ENCODE measurements at regions not wholly inside any gene's neighbourhood (a gene's known extent, or its start where the extent isn't known, plus 50 kb on each side); places are given as distances from the start of the nearest gene placed in this dataset.

DNA sequence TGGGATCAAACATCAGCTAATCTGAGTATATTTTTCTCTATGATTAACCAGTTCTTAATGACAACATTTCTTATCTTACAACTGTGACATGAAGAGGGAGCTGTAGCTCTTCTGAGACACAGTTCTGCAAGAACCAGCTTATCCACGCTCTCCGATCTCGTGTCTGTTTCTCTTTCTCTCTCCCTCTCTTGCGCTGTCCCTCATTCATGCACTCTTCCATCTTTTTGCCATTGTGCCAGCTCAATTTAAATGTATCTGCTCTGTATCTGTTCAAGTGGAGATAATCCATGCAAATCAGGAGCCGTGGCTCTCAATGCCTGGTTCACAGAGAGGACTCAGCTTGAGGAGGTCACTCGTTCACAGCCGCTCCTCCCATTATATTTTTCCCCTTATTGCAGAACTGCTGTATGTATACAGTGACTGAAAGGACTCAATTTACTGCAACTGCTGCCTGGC lies 494.7 kb upstream of the ADGRL2 start:
- H3K79me2 ChIP-seq (ENCODE audit: insufficient read depth, low read length): no peaks in the 10 kb centered on the region

DNA sequence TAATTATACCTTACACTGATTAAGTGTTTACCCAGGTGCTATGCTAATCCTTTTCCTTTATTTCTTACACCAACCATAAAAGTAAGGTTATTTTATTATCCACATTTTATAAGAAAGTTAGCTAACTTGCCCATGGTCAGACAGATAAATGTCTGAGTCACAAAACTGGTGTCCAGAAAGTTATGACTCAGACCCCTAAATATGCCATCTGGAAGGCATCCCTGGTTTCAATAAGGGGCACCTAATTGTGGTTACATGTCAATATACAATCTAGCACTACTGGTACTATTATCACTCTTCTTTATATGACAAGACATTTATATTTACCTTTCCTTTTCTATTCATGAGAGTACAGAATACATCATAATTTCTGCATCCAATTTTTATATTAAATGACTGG lies 496.5 kb upstream of the ADGRL2 start:
- Histone ChIP-seq H3K9ac (ENCODE audit: low read length) (no peak overlapping the region), H3K9me3 (ENCODE audit: low read length) (no peaks in the 10 kb centered on the region), H3K4me1 (ENCODE audit: insufficient read depth, low read length, severe bottlenecking) (no peaks in the 10 kb centered on the region), H3K9me2 (ENCODE audit: low read depth, low read length) (no peaks in the 10 kb centered on the region), H3K4me2 (ENCODE audit: low read length) (no peak overlapping the region), H3K36me3 (ENCODE audit: insufficient read depth, low read length) (no peaks in the 10 kb centered on the region), H4K20me1 (ENCODE audit: insufficient read depth, low read length) (no peaks in the 10 kb centered on the region), H3K27ac (ENCODE audit: low read depth, low read length, poor library complexity, severe bottlenecking) (no peak overlapping the region), H3K4me3 (ENCODE audit: low read depth, low read length, poor library complexity, severe bottlenecking) (no peak overlapping the region), H3K79me2 (ENCODE audit: insufficient read depth, low read length) (no peaks in the 10 kb centered on the region), H3F3A (ENCODE audit: insufficient read depth, low read length) (no peaks in the 10 kb centered on the region), H3K27me3 (ENCODE audit: insufficient read depth, low read length) (no peaks in the 10 kb centered on the region), H2AFZ (ENCODE audit: low read length) (no peak overlapping the region)
- TF ChIP-seq, protein P1, sequence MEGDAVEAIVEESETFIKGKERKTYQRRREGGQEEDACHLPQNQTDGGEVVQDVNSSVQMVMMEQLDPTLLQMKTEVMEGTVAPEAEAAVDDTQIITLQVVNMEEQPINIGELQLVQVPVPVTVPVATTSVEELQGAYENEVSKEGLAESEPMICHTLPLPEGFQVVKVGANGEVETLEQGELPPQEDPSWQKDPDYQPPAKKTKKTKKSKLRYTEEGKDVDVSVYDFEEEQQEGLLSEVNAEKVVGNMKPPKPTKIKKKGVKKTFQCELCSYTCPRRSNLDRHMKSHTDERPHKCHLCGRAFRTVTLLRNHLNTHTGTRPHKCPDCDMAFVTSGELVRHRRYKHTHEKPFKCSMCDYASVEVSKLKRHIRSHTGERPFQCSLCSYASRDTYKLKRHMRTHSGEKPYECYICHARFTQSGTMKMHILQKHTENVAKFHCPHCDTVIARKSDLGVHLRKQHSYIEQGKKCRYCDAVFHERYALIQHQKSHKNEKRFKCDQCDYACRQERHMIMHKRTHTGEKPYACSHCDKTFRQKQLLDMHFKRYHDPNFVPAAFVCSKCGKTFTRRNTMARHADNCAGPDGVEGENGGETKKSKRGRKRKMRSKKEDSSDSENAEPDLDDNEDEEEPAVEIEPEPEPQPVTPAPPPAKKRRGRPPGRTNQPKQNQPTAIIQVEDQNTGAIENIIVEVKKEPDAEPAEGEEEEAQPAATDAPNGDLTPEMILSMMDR (IDR thresholded peaks at IDR 0.05; ENCODE audit: low read length): no peak
- no peak for TF ChIP-seq EZH2 (IDR thresholded peaks at IDR 0.05; ENCODE audit: borderline replicate concordance, low read length)

More for the DNA sequence above, 494.7 kb upstream of the ADGRL2 start:
- H2AFZ ChIP-seq (ENCODE audit: low read length): no peak overlapping the region
- no peaks in the 10 kb centered on the region for H3K36me3 ChIP-seq (ENCODE audit: insufficient read depth, low read length)
- no peaks in the 10 kb centered on the region for H3K4me1 ChIP-seq (ENCODE audit: insufficient read depth, low read length, severe bottlenecking)
- H3K9me2 ChIP-seq (ENCODE audit: low read depth, low read length): no peaks in the 10 kb centered on the region
- H3K9ac ChIP-seq (ENCODE audit: low read length): no peak overlapping the region
- no peaks in the 10 kb centered on the region for H3K27me3 ChIP-seq (ENCODE audit: insufficient read depth, low read length)
- H3K27ac ChIP-seq (ENCODE audit: low read depth, low read length, poor library complexity, severe bottlenecking): no peak overlapping the region
- no peaks in the 10 kb centered on the region for H3K9me3 ChIP-seq (ENCODE audit: low read length)
- no peaks in the 10 kb centered on the region for H3F3A ChIP-seq (ENCODE audit: insufficient read depth, low read length)
- H3K4me3 ChIP-seq (ENCODE audit: low read depth, low read length, poor library complexity, severe bottlenecking): no peak overlapping the region
- no peak for TF ChIP-seq EZH2 (IDR thresholded peaks at IDR 0.05; ENCODE audit: borderline replicate concordance, low read length)
- TF ChIP-seq, protein P1 (IDR thresholded peaks at IDR 0.05; ENCODE audit: low read length): no peak; the same call in 1 of the 2 replicates
- H3K4me2 ChIP-seq (ENCODE audit: low read length): no peak overlapping the region
- H4K20me1 ChIP-seq (ENCODE audit: insufficient read depth, low read length): no peaks in the 10 kb centered on the region

DNA sequence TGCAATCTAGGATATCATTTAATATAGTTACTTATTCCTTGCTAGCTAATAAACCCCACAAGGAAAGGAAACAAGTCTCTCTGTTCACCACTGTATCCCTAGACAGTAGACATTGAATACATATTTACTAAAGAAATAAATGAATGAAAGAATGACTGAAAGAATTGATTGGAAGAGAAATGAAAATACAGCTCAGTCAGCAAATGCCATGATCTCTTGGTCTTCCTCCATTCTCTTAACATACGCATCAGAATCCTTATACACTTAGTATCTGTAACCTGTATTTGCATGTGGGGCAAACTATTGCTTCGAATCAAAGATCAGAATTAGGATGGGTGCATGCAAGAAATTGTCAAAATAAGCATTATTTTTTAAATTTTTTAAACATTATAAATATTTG lies 500.8 kb upstream of the ADGRL2 start:
- Histone ChIP-seq H3K4me3 (ENCODE audit: low read depth, low read length, poor library complexity, severe bottlenecking) (no peak overlapping the region), H3K4me1 (ENCODE audit: insufficient read depth, low read length, severe bottlenecking) (no peaks in the 10 kb centered on the region), H3F3A (ENCODE audit: insufficient read depth, low read length) (no peaks in the 10 kb centered on the region), H3K27ac (ENCODE audit: low read depth, low read length, poor library complexity, severe bottlenecking) (no peak overlapping the region), H3K27me3 (ENCODE audit: insufficient read depth, low read length) (no peaks in the 10 kb centered on the region), H2AFZ (ENCODE audit: low read length) (no peak overlapping the region), H3K4me2 (ENCODE audit: low read length) (no peak overlapping the region), H3K79me2 (ENCODE audit: insufficient read depth, low read length) (no peaks in the 10 kb centered on the region), H3K9me3 (ENCODE audit: low read length) (no peaks in the 10 kb centered on the region), H3K9ac (ENCODE audit: low read length) (no peak overlapping the region), H3K9me2 (ENCODE audit: low read depth, low read length) (no peaks in the 10 kb centered on the region), H3K36me3 (ENCODE audit: insufficient read depth, low read length) (no peaks in the 10 kb centered on the region), H4K20me1 (ENCODE audit: insufficient read depth, low read length) (no peaks in the 10 kb centered on the region)
- TF ChIP-seq EZH2 (IDR thresholded peaks at IDR 0.05; ENCODE audit: borderline replicate concordance, low read length): no peak
- TF ChIP-seq, protein P1 (IDR thresholded peaks at IDR 0.05; ENCODE audit: low read length): no peak
